ENCODE measurements at regions not wholly inside any gene's neighbourhood (a gene's known extent, or its start where the extent isn't known, plus 50 kb on each side); places are given as distances from the start of the nearest gene placed in this dataset.

DNA sequence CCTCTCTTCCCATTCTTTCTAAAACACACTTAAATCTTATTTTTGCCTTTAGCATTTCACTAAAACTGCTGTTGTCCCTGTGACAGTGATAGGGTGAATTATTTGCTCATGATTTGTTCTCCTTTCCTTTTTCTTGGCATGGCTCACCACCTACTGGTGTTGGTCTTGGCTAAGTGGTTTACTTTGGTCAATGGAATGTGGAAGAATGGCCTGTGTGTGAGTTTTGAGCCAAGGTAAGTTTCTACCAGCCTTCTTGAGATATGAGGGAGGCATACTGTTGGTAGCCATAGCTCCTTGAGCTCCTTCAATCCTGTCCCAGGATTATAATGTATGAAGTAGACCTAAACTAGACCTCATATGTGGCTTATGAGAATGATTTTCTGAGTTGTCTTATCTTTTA is 506.3 kb upstream of the RAG2 start:
- Histone ChIP-seq H3K9ac (ENCODE audit: low read length) (no peak overlapping the region), H3K27ac (ENCODE audit: low read length) (no peak overlapping the region), H3K9me2 (replicated peaks; ENCODE audit: insufficient read depth, low read length) (no peaks in the 10 kb centered on the region), H3K4me2 (ENCODE audit: low read depth, low read length, poor library complexity, severe bottlenecking) (no peak overlapping the region), H3K9me3 (ENCODE audit: low read length) (peaks cover 23% of the 10 kb centered on the region), H3K4me3 (ENCODE audit: low read length) (no peak overlapping the region), H4K20me1 (ENCODE audit: insufficient read depth, low read depth, low read length) (no peaks in the 10 kb centered on the region), H3K4me1 (ENCODE audit: low read length) (no peaks in the 10 kb centered on the region), H2AFZ (ENCODE audit: low read length) (no peak overlapping the region), H3K79me2 (ENCODE audit: low read length) (no peaks in the 10 kb centered on the region), H3K36me3 (ENCODE audit: insufficient read depth, low read length) (no peaks in the 10 kb centered on the region), H3K27me3 (ENCODE audit: low read length) (no peaks in the 10 kb centered on the region)
- no peak for DNase-seq

DNA sequence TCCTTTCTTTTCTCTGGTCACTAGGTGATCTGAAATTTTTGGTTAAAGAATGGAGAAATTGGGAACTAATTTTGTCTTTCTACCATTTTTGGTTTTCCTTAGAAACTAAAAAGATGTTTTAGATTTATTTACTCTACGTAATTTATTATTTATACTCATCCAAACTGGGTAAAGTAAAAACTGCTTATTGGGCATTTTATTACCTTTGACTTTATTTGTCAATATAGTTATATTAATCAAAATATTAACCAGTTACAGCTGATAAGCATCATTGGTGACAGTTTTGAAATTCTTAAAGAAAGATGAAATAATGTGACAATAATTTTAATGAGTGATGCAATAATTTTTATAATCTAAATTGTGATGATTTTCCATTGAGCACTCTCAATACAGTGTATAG is 502.0 kb upstream of the RAG2 start:
- Histone ChIP-seq H3K27ac (ENCODE audit: low read length) (no peak overlapping the region), H3K9me3 (ENCODE audit: low read length) (peaks cover 14% of the 10 kb centered on the region), H3K9me2 (replicated peaks; ENCODE audit: insufficient read depth, low read length) (no peaks in the 10 kb centered on the region), H3K4me1 (ENCODE audit: low read length) (no peaks in the 10 kb centered on the region), H3K36me3 (ENCODE audit: insufficient read depth, low read length) (no peaks in the 10 kb centered on the region), H3K9ac (ENCODE audit: low read length) (no peak overlapping the region), H2AFZ (ENCODE audit: low read length) (no peak overlapping the region), H3K79me2 (ENCODE audit: low read length) (no peaks in the 10 kb centered on the region), H3K4me2 (ENCODE audit: low read depth, low read length, poor library complexity, severe bottlenecking) (no peak overlapping the region), H3K27me3 (ENCODE audit: low read length) (no peaks in the 10 kb centered on the region), H3K4me3 (ENCODE audit: low read length) (no peak overlapping the region), H4K20me1 (ENCODE audit: insufficient read depth, low read depth, low read length) (no peaks in the 10 kb centered on the region)
- no peak for DNase-seq

DNA sequence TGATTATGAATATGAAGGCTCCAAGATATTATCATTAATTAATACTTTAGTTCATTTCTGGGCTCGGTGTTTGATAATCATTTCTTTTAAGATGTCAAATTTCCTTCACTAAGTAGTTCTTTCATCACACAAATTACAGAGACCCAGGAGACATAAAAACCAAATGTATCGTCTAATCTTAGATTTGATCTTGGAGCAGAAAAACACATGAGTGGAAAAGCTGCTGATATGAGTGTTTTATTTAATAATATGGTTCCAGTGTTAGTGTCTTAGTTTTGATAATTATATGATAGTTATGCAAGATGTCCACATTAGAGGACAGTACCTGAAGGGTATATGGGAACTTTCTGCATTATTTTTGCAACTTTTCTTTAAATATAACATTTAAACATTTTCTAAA is 494.5 kb upstream of the RAG2 start:
- H3K79me2 ChIP-seq (ENCODE audit: low read length) = no peaks in the 10 kb centered on the region
- H3K9ac ChIP-seq (ENCODE audit: low read length) = no peak overlapping the region
- no peak overlapping the region for H3K4me3 ChIP-seq (ENCODE audit: low read length)
- H3K27me3 ChIP-seq (ENCODE audit: low read length) = no peaks in the 10 kb centered on the region
- H4K20me1 ChIP-seq (ENCODE audit: insufficient read depth, low read depth, low read length) = no peaks in the 10 kb centered on the region
- no peaks in the 10 kb centered on the region for H3K9me2 ChIP-seq (replicated peaks; ENCODE audit: insufficient read depth, low read length)
- no peak overlapping the region for H3K4me2 ChIP-seq (ENCODE audit: low read depth, low read length, poor library complexity, severe bottlenecking)
- H3K9me3 ChIP-seq (ENCODE audit: low read length) = peaks cover 35% of the 10 kb centered on the region
- no peaks in the 10 kb centered on the region for H3K36me3 ChIP-seq (ENCODE audit: insufficient read depth, low read length)
- H2AFZ ChIP-seq (ENCODE audit: low read length) = no peak overlapping the region
- H3K27ac ChIP-seq (ENCODE audit: low read length) = no peak overlapping the region
- DNase-seq = no peak
- H3K4me1 ChIP-seq (ENCODE audit: low read length) = no peaks in the 10 kb centered on the region

DNA sequence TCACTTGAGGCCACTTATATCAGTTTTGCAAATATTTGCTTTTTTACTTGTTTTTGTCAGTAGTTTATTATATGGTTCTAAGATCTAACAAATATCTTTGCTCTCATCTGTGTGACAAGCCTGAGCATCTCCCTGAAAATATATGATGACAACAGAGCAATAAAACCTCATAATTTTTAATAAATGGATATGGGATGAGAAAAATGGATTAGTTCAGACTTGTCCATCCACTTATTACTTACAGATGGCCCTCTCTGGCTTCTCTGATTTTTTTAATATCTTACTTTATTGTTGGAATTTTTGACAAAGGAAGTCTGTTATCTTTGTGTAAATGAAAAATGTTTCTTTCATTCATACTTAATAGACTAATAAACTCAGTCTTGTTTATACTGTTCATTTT is 491.4 kb upstream of the RAG2 start:
- no peak overlapping the region for H3K27ac ChIP-seq (ENCODE audit: low read length)
- DNase-seq = no peak
- H4K20me1 ChIP-seq (ENCODE audit: insufficient read depth, low read depth, low read length) = no peaks in the 10 kb centered on the region
- H3K9ac ChIP-seq (ENCODE audit: low read length) = no peak overlapping the region
- peaks cover 40% of the 10 kb centered on the region for H3K9me3 ChIP-seq (ENCODE audit: low read length)
- H3K27me3 ChIP-seq (ENCODE audit: low read length) = no peaks in the 10 kb centered on the region
- H3K36me3 ChIP-seq (ENCODE audit: insufficient read depth, low read length) = no peaks in the 10 kb centered on the region
- no peak overlapping the region for H3K4me2 ChIP-seq (ENCODE audit: low read depth, low read length, poor library complexity, severe bottlenecking)
- no peak overlapping the region for H2AFZ ChIP-seq (ENCODE audit: low read length)
- H3K4me3 ChIP-seq (ENCODE audit: low read length) = no peak overlapping the region
- no peaks in the 10 kb centered on the region for H3K9me2 ChIP-seq (replicated peaks; ENCODE audit: insufficient read depth, low read length)
- no peaks in the 10 kb centered on the region for H3K79me2 ChIP-seq (ENCODE audit: low read length)
- no peaks in the 10 kb centered on the region for H3K4me1 ChIP-seq (ENCODE audit: low read length)

DNA sequence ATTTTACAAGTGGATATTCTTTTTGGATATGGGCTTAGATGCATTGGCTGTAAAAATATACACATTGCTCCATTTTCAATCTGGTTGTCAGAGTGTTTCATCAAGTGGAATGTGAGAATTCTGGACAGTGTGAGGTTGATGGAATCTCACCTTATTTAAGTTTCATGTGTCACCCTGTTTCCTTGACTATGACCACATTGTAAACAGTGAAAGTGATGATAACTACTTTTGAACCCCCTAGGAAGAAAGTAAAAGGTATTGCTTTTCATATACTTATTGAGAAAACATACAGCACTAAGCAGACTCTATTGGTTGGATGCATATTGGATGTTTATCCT is 490.5 kb upstream of the RAG2 start:
- Histone ChIP-seq H3K27me3 (ENCODE audit: low read length) (no peaks in the 10 kb centered on the region), H3K4me1 (ENCODE audit: low read length) (no peaks in the 10 kb centered on the region), H3K36me3 (ENCODE audit: insufficient read depth, low read length) (no peaks in the 10 kb centered on the region), H3K4me3 (ENCODE audit: low read length) (no peak overlapping the region), H3K9me3 (ENCODE audit: low read length) (peaks cover 46% of the 10 kb centered on the region), H2AFZ (ENCODE audit: low read length) (no peak overlapping the region), H3K79me2 (ENCODE audit: low read length) (no peaks in the 10 kb centered on the region), H3K9ac (ENCODE audit: low read length) (no peak overlapping the region), H3K9me2 (replicated peaks; ENCODE audit: insufficient read depth, low read length) (no peaks in the 10 kb centered on the region), H3K27ac (ENCODE audit: low read length) (no peak overlapping the region), H4K20me1 (ENCODE audit: insufficient read depth, low read depth, low read length) (no peaks in the 10 kb centered on the region), H3K4me2 (ENCODE audit: low read depth, low read length, poor library complexity, severe bottlenecking) (no peak overlapping the region)
- no peak for DNase-seq

DNA sequence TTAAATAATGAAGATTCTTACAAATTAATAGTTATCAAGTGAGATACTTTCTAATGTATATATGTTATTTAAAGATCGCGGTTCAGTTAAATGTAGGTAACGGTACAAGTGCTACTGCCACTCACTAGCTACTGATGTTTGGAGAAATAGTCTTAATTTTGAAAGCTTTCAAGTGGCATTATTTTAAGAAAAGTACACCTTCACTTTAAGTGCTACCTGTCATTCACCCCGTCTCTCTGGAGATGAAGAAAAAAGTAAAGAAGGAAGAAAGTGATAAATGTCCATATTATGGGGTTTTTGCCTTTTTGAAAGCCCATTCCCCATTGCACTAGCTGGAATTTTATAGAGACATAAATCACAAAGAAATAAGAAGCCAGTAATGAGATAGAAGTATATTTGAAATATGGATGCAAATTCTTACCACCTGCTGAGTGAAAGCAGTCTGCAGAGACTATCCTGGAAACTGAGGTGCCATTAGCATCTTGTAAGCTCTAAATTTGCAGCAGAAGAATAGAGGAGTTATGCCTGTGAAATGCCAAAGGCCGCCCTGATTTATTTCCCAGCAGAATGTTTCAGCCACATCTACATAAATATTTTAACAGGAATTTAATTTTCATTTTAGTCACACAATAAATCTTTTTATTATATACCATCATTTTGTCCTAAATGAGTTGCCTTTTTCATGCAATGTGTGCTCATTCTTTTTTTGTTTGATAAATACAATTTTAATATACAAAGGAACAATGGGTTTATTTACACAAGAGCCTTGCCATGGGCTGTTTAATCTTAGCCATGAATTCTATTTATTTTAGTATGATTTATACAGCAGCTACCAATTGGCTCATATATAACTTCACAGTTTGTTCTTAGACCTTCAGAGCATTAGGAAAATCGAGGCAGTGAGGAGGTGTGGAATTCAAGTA is 489.9 kb upstream of the RAG2 start:
- Histone ChIP-seq H3K9ac (ENCODE audit: low read length) (no peak overlapping the region), H3K79me2 (ENCODE audit: low read length) (no peaks in the 10 kb centered on the region), H3K4me1 (ENCODE audit: low read length) (no peaks in the 10 kb centered on the region), H3K9me3 (ENCODE audit: low read length) (peaks cover 43% of the 10 kb centered on the region), H3K36me3 (ENCODE audit: insufficient read depth, low read length) (no peaks in the 10 kb centered on the region), H3K27me3 (ENCODE audit: low read length) (no peaks in the 10 kb centered on the region), H4K20me1 (ENCODE audit: insufficient read depth, low read depth, low read length) (no peaks in the 10 kb centered on the region), H3K27ac (ENCODE audit: low read length) (no peak overlapping the region), H3K4me2 (ENCODE audit: low read depth, low read length, poor library complexity, severe bottlenecking) (no peak overlapping the region), H3K4me3 (ENCODE audit: low read length) (no peak overlapping the region), H3K9me2 (replicated peaks; ENCODE audit: insufficient read depth, low read length) (no peaks in the 10 kb centered on the region), H2AFZ (ENCODE audit: low read length) (no peak overlapping the region)
- no peak for DNase-seq

DNA sequence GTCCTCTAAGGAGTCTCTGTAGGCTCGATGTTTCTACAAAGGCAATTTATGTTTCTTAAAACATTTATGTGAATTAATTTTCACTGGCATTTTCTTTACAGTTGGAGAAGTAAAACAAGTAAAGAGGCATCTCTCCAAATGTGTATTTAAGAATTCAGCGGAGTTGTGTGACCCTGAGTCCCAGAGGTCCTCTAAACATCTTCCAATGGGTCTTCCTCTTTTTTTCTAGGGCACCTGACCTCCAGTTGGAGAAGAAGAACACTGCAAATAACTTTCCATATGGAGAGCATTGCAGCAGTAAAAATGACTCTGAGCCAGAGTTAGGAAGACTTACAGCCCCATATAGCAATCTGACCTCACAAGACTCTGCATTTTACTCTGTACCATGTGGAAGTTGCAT is 480.5 kb upstream of the RAG2 start:
- Histone ChIP-seq H3K9me2 (replicated peaks; ENCODE audit: insufficient read depth, low read length) (no peaks in the 10 kb centered on the region), H3K36me3 (ENCODE audit: insufficient read depth, low read length) (no peaks in the 10 kb centered on the region), H3K9ac (ENCODE audit: low read length) (no peak overlapping the region), H4K20me1 (ENCODE audit: insufficient read depth, low read depth, low read length) (no peaks in the 10 kb centered on the region), H3K27ac (ENCODE audit: low read length) (no peak overlapping the region), H3K4me3 (ENCODE audit: low read length) (no peak overlapping the region), H3K9me3 (ENCODE audit: low read length) (peaks cover 15% of the 10 kb centered on the region), H2AFZ (ENCODE audit: low read length) (no peak overlapping the region), H3K4me1 (ENCODE audit: low read length) (no peaks in the 10 kb centered on the region), H3K27me3 (ENCODE audit: low read length) (no peaks in the 10 kb centered on the region), H3K4me2 (ENCODE audit: low read depth, low read length, poor library complexity, severe bottlenecking) (no peak overlapping the region), H3K79me2 (ENCODE audit: low read length) (no peaks in the 10 kb centered on the region)
- no peak for DNase-seq

DNA sequence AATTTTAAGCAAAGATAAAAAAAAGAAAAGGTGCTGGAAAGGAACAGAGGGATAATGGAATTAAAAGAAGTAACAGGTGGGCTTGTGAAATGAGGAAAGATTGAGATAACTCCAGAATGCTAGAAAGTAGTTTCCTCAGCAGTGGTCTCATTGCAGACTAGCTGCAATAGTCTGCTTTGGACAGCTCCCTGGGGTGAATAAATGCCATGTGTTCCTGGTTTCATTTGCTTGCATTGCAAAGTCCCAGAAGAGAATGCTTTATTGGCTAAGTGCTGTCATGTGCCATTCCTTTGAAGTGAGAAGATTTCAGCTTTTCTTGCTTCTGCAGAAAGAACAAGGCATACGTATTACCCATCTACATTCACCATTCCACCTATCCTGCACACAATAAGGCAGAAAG is 478.8 kb upstream of the RAG2 start:
- Histone ChIP-seq H2AFZ (ENCODE audit: low read length) (no peak overlapping the region), H3K9me3 (ENCODE audit: low read length) (peaks cover 11% of the 10 kb centered on the region), H3K4me1 (ENCODE audit: low read length) (no peaks in the 10 kb centered on the region), H3K9ac (ENCODE audit: low read length) (no peak overlapping the region), H3K36me3 (ENCODE audit: insufficient read depth, low read length) (no peaks in the 10 kb centered on the region), H4K20me1 (ENCODE audit: insufficient read depth, low read depth, low read length) (no peaks in the 10 kb centered on the region), H3K4me3 (ENCODE audit: low read length) (no peak overlapping the region), H3K27ac (ENCODE audit: low read length) (no peak overlapping the region), H3K79me2 (ENCODE audit: low read length) (no peaks in the 10 kb centered on the region), H3K27me3 (ENCODE audit: low read length) (no peaks in the 10 kb centered on the region), H3K9me2 (replicated peaks; ENCODE audit: insufficient read depth, low read length) (no peaks in the 10 kb centered on the region), H3K4me2 (ENCODE audit: low read depth, low read length, poor library complexity, severe bottlenecking) (no peak overlapping the region)
- DNase-seq = no peak
